Raji (cell line): ENCODE measurements at regions not wholly inside any gene's neighbourhood (a gene's known extent, or its start where the extent isn't known, plus 50 kb on each side); places are given as distances from the start of the nearest gene placed in this dataset.

ENCODE experiments used
- POLR2A ChIP-seq: IDR thresholded peaks from 2 replicates; pipeline ENCODE4 v1.6.1; 2011; ENCODE audit warnings: low read depth, low read length, control low read depth; ENCODE audit not compliant: insufficient read depth

DNA sequence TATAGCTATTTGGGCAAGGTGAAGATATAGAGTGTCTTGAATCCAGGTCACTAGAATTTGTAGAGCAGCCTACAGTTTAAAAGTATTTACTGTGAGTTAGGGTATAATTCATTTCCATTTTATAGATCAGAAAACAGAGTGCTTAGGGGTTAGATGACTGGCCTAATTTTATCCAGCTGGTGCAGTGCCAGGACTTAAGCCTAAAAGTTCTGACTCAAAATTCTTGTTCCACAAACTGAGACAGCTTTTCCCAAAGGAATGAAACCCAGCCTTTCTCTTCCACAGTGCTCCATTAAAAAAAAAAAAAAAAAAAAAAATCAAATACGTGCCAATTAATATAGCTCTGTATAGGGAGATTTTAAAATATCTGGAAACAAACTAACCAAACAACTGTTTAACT lies 441.0 kb upstream of the MARCKS start:
- no peak for TF ChIP-seq POLR2A

- TF ChIP-seq POLR2A: no peak
Measured at GRCh38 chr6:113420290-113420689, 436.9 kb upstream of the MARCKS start.

- TF ChIP-seq POLR2A: no peak
Measured at GRCh38 chr6:113421997-113422396, 435.1 kb upstream of the MARCKS start.

- TF ChIP-seq POLR2A: no peak
Measured at GRCh38 chr6:113423956-113424355, 433.2 kb upstream of the MARCKS start.

- TF ChIP-seq POLR2A: no peak
Measured at GRCh38 chr6:113425977-113426660, 431.0 kb upstream of the MARCKS start.

DNA sequence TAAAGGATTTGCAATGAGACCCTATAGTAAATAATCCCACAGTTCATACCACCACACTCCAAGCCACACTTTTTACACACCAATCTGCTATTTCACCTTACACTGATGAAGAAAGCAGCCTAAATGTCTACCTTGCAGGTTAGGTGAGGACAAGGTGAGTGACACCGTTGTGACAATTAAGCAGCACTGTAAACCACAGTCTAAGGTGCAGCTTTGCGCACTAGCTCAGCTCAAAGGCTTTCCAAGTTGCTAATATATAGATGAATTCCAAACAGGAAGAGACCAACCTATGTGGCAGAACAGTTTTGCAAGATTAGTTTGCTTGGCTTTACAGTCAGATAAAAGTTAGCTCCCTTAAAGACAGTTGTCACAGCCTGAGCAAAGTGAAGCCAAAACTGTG lies 429.5 kb upstream of the MARCKS start:
- no peak for TF ChIP-seq POLR2A

GRCh38 chr6:113428702-113429101 lies 428.4 kb upstream of the MARCKS start:
- TF ChIP-seq POLR2A: no peak

DNA sequence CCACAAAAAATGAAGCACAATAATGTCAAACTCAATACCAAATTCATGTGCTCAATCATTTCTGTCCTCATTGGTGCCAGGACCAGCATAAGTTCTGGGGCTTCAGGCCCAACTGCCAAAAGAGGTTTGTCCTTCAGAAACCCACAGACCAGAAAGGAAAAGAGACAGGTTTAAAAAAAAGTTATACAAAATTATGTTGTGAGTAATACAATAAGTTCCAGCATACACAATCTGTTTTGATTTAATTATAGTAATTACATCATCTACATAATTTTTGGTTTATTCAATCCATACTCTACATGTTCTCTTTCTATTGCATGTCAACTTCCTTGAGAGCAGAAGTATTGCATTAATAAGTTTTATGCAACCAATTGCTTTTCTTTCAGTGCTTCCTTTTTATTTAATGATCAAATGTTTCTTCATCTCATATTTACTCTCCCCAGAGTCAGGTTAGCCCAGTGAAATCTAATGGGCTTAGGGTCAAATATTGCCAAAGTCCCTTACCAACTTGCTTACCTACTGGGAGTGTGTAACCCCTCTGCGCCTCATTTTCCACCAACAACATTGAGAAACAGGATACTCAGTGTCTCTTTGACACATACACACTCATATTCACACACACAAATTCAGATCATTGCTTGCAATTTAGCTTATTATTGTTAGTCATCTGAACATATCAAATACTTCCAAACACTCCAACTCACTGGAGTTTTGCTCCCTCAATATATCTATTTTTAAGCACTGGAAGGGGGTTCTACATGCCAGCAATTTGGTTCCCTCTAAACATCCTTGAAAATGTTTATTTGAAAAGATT lies 424.4 kb upstream of the MARCKS start:
- no peak for TF ChIP-seq POLR2A

GRCh38 chr6:113433335-113433991 lies 423.7 kb upstream of the MARCKS start:
- no peak for TF ChIP-seq POLR2A

DNA sequence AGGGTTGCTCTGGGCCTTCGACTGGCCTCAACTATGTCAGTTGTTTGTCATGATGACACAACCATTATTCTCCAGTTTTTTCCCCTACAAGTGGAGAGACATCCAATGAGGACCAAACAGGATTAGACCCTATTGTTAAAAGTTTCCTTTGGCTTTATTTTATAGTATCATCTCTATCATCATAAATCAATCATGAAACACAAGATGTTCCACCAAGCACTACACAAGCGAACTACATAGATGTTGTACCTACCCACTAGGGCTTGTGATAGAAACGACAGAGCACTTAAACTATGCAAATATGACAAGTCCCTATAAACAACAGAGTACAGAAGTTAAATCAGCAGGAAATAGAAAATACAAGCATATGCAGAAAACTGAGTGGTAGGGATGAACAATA lies 422.5 kb upstream of the MARCKS start:
- TF ChIP-seq POLR2A: no peak

DNA sequence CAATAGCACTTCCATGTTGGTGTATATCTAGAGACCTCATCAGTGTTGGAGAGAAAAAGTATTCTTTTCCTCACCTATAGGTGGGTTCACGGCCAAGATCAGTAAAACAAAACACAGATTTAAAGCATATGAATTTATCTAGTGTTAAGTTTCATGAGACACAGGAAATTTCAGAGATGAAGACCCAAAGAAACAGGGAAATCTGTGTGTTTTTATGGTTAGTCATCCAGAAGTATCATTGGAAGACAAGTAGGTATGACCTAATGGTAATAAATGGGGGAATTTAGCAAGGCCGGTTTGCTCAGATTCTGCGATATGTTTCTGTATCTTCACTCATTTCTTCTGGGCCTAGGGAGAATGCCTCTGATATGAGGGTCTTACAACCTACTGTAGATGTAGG lies 419.6 kb upstream of the MARCKS start:
- no peak for TF ChIP-seq POLR2A

DNA sequence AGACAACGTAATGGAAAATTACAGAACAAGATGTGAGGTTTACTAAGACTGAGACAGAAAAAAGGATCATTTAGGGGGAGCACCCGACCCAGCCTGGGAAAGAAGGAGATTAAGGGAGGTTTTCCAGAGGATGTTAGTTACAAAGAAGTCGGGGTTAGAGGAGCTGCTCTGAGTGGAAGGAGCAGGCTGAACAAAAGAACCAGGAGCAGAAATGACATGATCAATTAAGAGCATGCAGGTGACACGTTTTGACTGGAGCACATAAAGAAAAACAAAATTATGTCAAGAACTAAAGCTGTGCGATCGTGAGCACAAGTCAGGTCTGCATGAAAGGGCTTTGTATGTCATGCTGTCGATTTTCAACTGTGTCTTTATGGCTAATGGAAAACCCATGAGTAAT lies 417.3 kb upstream of the MARCKS start:
- TF ChIP-seq POLR2A: no peak

GRCh38 chr6:113442040-113442439 lies 415.1 kb upstream of the MARCKS start:
- TF ChIP-seq POLR2A: no peak

GRCh38 chr6:113445201-113445600 lies 411.9 kb upstream of the MARCKS start:
- TF ChIP-seq POLR2A: no peak

GRCh38 chr6:113447088-113447831 lies 409.9 kb upstream of the MARCKS start:
- no peak for TF ChIP-seq POLR2A
